GM19395 (cell line): ENCODE measurements at regions not wholly inside any gene's neighbourhood (a gene's known extent, or its start where the extent isn't known, plus 50 kb on each side); places are given as distances from the start of the nearest gene placed in this dataset.
"Not testable (repeated sequence)": the region's sequence is repeated elsewhere in the genome, so short reads cannot be mapped to it uniquely, and the experiment has no call there.

Experiments
- ATAC-seq: cut with Tn5 transposase; IDR thresholded peaks from one replicate; pipeline ENCODE4 v1.9.1; 2021; ENCODE audit warnings: mild to moderate bottlenecking, moderate library complexity; ENCODE audit not compliant: unreplicated experiment

DNA sequence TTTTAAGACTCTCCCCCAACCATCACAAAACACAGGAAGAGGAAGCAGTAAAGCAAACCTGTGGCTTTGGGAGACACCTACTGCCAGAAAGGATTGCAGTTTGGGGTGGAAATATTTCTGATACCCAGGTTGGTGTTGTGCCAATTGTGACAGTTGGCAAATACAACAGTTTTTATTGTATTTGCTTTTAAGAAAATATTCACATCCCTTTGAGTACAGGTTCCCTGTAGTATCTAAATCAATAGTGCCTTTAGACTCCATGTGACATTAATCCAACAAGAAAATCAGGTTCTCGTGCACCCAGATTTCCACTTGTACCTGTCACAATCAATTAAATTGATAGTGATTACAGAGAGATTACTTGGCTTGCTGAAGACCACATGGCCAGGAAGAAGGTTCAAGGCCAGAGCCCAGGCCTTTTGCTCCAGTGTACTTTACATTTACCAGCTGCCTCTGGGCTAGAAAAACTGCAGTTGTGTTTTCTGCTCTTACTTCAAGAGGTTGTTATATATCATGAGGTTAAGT is 361.2 kb downstream of the ATP23 start:
- no peak for ATAC-seq

DNA sequence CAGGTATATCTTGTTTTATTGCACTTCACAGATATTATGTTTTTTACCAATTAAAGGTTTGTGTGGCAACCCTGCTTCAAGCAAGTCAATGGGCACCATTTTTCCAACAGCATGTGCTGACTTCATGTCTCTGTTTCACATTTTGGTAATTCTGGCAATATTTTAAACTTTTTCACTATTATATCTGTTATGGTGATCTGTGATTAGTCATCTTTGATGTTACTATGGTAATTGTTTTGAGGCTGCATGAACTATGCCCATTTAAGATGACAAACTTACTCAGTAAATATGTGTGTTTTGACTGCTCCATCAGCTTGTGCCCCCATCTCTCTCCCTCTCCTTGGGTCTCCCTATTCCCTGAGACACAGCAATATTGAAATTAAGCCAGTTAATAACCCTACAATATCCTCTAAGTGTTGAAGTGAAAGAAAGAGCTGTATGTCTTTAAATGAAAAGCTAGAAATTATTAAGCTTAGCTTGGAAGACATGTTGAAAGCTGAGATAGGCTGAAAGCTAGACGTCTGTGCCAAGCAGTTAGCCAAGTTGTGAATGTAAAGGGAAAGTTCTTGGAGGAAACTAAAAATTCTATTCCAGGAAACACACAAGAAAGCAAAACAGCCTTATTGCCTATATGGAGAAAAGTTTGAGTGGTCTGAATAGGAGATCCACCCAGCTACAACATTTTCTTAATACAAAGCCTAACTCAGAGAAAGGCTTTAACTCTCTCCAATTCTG is 365.1 kb downstream of the ATP23 start:
- ATAC-seq, result no peak

DNA sequence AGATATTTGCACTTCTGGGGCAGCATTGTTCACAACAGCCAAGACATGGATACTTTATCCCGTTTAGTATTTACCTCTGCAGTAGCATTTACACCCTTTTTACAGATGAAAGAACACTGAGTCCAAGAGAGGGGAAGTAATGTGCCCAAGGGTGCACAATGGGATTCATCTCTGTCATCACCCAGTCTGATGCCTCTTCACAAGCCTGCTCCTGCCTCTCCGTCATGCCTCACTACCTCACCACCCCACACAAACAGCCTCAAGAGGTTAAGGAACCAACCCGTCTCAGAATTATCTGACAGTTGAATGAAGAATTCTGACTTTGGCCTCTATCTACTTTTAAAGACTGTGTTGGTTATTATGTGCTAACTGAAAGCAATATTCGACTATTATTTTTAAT is 368.4 kb downstream of the ATP23 start:
- ATAC-seq, result no peak

DNA sequence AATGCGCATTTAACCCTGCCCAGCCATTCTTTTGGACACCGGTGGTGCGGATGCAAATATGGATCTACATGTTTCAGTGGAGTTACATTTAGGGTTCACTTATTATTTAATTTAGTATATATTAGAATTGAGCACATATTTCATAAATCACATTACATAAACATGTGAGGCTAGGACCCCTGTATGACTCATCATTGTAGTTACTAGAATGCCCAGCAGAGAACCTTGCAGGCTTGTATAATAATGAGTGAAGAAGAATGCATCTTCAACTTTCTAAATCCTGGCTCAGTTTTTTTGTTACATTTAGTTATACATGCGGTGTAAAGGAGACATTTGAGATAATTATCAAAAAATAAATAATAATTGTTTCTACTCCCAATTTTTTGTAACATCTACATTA is 369.0 kb downstream of the ATP23 start:
- peak; percentile 45 for ATAC-seq

DNA sequence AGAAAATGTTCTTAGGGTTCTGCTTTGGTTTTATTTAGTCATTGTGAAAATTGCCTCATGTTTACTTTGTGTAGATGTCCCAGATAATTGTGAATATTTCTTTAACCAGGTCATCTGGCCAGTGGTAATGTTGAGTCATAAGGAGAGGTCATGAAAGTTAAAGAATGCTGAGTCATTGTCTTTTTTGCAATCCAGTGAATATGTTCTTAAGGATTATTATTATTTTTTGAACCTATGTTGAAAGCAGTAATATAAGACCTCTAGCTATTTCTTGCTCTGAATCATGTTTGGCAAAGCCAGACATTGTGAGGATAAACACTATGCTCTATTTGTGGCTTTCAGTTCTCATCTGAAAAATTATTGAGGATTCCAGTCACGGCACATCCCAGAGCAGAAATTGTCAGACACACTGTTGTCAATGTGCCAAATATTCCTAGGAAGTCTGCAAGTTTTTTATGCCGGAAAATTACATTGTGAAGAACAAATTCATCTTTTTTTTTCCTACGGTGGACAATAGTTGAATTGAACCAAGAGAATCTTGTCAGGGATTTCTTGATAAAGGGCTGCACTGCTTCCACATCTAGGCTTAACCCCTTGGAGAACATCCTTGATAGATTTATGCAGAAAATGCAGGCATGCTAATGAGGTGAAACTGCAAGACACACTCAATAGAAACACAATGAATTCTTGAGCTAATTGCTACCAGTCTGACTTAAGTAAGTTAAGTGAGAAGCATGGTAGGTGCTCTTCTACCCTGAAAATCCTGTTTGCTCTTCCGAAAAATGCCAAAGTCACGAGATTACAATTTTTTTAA is 369.6 kb downstream of the ATP23 start:
- peak; percentile 72 for ATAC-seq

DNA sequence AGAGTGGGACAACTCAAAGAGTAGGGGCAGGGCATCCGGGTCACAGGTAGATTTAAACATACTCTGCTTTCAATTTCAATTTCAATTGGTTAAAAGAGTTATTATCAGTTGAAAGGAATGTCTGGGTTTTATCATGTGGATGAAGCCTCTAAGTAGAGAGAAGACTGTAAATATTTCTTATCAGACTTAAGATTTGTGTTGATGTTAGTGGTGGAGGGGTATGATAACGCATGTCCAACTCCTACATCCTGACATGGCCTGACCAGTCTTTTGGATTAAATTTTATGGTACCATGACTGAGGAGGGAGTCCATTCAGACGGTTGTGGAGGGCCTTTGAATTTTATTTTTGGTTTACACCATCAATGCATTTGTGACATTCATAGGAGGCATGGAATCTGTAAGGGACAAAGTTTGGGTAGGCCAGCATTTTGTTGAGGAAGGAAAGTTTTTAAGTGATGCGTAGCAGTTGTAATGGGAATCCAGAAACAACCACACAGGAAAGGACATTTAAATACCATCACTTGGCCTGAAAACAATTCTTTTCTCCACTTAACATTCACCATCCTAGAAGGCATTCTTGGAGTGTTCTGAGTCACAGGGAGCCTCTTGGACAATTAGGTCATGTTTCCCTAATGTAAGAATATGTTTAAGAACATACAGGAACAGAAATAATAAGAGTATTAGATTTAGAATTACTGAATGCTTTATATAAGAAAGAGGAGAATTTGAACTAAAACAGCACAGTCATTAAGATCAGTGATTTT is 371.9 kb downstream of the ATP23 start:
- ATAC-seq, result no peak

DNA sequence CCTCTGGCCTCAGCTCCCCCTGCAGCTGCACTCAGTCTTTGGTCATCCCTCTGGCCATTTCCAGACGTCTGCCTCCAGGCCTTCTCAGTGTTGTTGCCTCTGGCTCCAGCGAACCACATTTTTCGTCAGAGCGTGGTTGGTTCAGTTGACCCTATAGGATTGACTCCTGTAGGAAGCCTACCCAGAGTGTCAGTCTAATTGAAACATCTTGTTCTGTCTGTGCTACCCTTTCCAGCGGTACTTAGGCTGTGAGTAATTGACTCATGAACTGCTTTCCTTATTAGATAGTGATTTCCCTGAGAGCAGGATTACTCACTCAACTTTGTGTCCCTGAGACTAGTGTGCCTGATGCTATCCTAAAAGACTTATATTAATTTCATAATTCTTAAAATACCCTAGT is 373.2 kb downstream of the ATP23 start:
- ATAC-seq, result no peak

DNA sequence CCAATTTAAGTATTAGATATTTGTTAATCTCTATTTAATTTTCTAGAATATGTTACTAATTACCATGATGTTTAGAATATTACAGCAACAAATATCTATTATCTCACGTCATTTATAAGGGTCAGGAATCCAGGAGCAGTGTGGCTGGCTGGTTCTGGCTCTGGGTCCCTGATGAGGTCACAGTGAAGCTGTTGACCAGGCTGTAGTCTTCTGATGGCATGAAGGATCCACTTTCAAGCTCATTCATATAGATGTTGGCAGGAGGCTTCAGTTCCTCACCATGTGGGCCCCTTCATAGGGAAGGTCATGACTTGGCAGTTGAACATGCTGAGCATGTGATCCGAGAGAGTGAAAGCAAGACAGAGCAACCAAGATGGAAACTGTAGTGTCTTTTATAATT is 375.6 kb downstream of the ATP23 start:
- ATAC-seq, result no peak

DNA sequence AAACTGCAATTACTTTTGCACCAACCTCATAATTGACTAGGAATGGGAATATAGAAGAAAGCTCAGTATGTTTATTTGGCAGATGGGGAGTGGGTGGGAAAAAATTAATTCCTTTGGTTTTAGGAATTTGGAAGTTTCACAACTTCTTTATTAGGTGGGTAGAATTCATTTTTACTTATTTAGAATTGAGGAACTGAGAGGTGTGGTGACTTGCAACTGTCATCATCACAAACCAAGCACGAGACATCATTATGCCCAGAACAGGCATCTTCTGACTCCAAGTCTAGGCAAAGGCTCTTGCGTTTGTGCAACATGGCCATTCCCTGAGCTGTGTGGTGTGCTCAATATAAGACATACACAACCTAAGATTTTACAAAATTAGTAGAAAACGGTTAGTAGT is 380.0 kb downstream of the ATP23 start:
- ATAC-seq, result peak; percentile 83

DNA sequence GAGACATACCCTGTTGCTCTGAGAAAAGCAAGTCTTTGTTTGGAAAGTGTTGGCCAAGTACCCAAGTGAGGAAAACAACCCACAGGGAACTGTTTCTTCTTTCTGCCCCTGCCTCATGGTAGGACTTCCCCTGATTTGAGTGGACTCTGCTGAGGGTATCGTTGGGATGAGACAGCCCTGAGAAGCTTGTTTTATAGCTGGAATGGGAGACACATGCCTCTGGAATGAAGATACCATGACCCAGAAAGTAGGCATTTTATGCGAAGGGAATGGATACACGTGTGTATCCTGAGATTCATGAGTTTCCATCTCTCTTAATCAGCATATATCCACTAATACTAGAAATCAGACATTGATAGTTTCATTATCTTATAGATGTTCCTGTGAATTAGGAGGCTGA is 382.3 kb downstream of the ATP23 start:
- no peak for ATAC-seq

DNA sequence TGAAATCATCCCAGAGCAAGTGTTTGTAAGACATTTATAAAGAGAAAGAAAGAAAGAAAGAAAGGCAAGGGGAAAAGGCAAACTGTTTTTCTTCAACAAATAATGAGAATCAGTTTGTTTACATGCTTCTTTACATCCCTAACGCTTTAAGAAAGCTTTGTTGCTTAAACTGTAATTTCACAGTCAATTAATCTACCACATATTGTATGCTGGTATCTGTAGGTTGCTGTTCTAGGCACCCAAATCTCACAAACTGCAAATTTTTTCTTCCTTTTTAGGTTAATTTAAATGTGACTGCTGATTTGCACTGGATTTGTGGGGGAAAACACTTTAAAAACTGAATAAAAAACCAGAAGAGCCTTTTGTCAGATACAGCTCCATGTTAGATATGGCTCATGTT is 384.2 kb downstream of the ATP23 start:
- ATAC-seq, result no peak

DNA sequence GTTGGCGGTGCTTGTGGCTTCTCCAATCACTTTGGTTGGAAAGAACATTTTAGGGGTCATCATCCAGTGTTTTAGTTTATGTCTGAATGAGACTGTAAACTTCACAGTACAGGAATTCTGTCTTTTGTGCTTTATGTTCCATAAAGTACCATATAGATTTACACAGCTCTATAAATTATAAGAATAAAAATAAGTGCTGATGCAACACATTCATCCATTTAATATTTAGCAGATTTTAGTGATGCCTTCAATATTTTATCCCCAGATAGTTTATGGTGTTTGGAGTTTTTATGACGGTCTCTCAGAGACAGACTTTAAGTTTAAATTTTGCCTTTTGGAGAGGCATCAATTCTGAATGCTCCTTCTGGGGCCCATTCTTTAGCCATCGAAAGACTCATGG is 385.2 kb downstream of the ATP23 start:
- no peak for ATAC-seq

DNA sequence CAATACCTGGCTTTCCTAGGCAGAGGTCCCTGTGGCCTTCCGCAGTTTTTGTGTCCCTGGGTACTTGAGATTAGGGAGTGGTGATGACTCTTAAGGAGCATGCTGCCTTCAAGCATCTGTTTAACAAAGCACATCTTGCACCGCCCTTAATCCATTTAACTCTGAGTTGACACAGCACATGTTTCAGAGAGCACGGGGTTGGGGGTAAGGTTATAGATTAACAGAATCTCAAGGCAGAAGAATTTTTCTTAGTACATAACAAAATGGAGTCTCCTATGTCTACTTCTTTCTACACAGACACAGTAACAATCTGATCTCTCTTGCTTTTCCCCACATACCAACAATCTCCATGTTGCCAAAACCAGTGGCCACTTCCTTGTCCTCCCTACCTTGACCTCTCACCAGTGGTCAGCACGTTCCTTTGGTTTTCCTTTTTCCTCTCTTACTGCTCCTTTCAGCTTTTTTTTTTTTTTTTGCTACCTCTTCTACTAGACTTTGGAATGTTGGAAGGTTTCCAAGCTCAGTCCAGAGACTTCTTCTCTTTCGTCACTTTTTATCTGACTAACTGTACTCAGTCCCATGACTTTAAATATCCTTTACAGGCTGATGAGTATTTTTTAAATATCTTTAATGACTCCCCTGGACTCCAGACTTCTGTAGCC is 395.3 kb downstream of the ATP23 start:
- not testable (repeated sequence) for ATAC-seq

DNA sequence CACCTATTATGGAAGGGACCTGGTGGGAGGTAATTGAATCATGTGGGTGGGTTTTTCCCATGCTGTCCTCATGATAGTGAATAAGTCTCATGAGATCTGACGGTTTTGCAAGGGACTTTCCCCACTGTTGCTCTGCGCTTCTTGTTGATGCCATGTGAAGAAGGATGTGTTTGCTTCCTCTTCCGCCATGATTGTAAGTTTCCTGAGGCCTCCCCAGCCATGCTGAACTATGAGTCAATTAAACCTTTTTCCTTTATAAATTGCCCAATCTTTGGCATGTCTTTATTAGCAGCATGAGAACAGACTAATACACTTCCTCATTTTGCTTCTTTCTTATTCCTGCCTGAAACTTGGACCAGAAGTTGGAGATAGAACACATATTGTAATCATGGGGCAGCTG is 396.2 kb downstream of the ATP23 start:
- not testable (repeated sequence) for ATAC-seq

DNA sequence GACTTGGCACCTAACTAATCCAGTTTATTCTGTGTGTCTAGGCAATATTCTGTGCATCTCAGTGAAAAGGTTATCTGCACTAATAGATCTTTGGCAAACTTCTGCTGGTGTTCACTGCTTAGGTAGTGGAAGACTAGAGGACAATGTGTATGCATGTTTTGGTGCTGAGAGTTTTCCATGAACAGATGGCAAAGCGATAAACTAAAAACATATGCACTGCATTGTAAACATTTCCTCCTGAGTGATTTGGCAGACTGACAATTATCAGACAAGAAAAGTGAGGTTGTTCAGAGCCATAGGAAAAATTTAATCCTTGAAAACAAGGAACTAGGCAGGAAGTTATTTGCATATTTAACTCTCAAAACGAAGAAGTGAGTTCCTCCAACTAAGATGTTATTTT is 400.4 kb downstream of the ATP23 start:
- ATAC-seq, result no peak

DNA sequence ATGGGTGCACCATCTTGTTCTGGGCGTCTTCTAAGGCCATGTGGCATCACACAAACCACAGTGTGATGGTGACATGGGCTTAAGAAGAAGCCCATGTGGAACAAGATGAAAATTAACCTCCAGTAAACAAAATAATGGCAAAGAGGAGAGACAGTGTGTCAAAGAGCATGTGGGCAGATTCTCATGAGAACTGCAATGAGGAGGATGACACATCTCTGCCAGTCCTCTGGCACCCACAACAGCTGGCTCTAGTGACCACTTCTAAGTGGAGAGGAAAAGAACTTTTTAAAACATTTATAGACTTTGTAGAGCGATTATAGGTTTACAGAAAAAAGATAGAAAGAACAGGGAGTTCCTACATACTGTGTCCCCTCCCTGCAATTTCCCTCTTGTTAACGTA is 401.4 kb downstream of the ATP23 start:
- ATAC-seq, result no peak

DNA sequence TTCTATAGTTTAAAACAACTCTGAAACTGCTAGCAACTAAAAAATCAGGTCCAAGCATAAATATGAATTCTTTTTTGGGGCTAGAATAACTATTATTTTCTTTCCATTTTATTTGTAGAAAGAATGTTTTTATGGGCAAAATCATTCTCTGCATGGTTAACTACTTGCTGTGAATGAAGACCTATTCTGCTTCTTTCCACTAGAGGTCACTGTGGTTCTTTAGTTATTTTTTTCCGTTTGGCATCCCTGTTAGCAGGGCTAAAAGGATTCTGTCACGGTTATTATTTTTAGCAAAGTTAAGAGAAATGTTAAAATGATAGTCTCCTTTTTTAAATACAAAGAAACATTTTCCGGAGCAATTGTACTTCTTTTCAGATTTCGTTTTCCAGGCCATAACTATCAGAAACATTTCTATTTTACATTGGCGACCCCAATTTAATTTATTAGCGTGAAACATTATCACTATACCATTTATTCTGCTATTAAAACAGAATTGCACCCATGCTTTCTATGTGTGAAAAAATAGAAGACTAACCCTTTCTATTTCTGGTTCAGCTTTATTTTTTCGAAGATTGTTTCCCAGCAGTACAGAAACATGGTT is 404.8 kb downstream of the ATP23 start:
- ATAC-seq, result peak; percentile 85

DNA sequence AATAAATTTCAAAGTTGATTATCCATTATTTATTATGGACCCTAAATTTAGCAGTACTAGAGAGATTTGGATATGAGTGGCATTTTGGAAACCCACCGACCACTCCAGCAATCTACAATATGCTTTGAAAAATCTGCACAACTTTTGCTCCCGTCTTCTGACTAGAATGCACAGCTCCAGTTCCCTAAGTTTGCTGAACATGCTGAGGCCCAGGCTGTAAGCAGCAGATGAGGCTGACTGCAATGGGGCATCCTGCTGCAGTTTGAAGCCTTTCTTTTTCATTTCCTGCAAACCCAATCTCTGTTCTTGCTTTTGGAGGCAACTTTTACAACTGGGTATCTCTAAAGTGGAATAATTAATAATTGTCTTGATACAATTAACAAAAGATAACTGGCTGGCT is 405.8 kb downstream of the ATP23 start:
- no peak for ATAC-seq

DNA sequence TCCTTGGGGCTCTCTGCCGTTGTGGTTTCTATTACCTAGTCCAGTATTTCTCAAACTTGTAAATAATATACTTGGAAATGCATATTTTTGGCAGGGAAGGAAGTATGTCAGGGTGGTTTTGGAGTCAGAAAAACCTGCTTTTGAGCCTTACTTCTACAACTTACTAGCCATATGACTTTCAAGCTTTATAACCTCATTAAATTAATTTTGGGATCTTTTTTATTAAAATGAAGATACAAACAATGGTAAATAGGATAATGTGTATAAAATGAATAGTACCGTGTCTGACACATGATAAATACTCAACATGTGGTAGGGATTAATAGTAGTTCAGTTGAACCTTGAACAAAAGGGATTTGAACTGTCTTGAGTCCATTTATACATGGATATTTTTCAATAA is 406.3 kb downstream of the ATP23 start:
- ATAC-seq, result no peak

DNA sequence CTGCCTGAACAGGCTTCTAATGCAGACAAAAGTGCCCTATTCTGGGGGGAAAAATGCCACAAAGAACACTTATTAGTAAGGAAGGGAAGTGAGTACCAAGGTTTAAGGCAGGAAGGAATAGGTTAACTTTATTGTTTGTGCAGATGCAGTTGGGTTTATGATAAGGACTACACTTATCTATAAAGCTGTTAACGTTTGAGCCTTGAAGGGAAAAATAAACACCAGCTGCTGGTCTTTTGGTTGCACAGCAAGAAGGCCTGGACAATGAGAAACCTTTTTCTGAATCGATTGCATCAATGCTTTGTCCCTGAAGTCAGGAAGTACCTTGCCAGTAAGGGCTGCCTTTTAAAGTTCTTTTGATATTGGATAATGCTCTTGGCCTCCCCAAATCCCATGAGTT is 407.8 kb downstream of the ATP23 start:
- ATAC-seq, result no peak

DNA sequence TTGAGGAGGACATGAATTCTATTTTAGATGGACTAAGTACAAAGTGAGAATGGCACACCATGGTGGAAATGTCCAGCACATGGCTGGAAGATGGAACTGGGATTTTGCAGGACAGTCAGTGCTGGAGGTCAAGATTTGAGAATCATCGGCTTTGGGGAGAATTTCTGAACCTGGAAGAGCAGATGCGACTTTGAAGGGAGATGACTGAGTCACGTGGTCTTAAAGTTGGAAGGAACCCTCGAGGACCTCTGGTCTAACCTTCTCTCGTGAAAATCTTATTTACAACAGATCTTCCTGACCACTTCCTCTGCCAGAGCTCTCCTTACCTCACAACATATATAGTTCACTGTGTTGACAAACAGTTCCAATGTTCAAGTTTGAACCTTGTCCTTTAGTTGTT is 415.4 kb downstream of the ATP23 start:
- no peak for ATAC-seq
